Gastrocnemius medialis (tissue), 4 donors: ENCODE measurements at regions not wholly inside any gene's neighbourhood (a gene's known extent, or its start where the extent isn't known, plus 50 kb on each side); places are given as distances from the start of the nearest gene placed in this dataset.

Experiments used
- CTCF ChIP-seq, 5 experiments: fragments of 450-650 bp in 3 of 5; fragments of 200-600 bp in 2 of 5; sonication (generic) in 2 of 5; IDR thresholded peaks in 4 of 5; conservative IDR thresholded peaks in 1 of 5; 1 replicate in 4 of 5; 2 replicates in 1 of 5; pipeline ENCODE4 v1.5.1; 2016 to 2019; ENCODE audit warnings: antibody characterized with exemption in 5 of 5, mild to moderate bottlenecking in 3 of 5, moderate library complexity in 3 of 5
- POLR2A ChIP-seq, 2 donors: fragments of 450-650 bp; IDR thresholded peaks; one replicate each; pipeline ENCODE4 v1.6.1; 2017; ENCODE audit warnings: antibody characterized with exemption in 2 of 2, mild to moderate bottlenecking in 2 of 2, moderate library complexity in 2 of 2

- no peak for TF ChIP-seq CTCF (IDR thresholded peaks at IDR 0.05 in 4 of 5, conservative IDR thresholded peaks at IDR 0.05 in 1 of 5)
- no peak for TF ChIP-seq POLR2A (IDR thresholded peaks at IDR 0.05)
These were observed 335.7 kb upstream of the RASGEF1B start for GRCh38 chr4:81807386-81807785.
